Body of pancreas (tissue), 4 donors: ENCODE measurements at regions not wholly inside any gene's neighbourhood (a gene's known extent, or its start where the extent isn't known, plus 50 kb on each side); places are given as distances from the start of the nearest gene placed in this dataset.

Experiments
- ATAC-seq: fragments of 150-250 bp; one replicate; pipeline ENCODE4 v1.9.1; 2016
- DNase-seq, 4 donors: peaks; one replicate each; pipeline ENCODE4 v3.0.0-alpha.2; 2019
- H3K27ac ChIP-seq, 4 donors: fragments of 200-600 bp; sonication (generic); 1 replicate in 3 of 4; 2 replicates in 1 of 4; pipeline versions ENCODE4 v1.5.1 to v1.6.1; 2016 to 2019; ENCODE audit warnings: mild to moderate bottlenecking in 1 of 4, mixed read lengths in 1 of 4, moderate library complexity in 1 of 4
- H3K27me3 ChIP-seq, 2 donors: fragments of 200-600 bp; sonication (generic); one replicate each; pipeline ENCODE4 v1.6.0; 2016; ENCODE audit warnings: mild to moderate bottlenecking in 1 of 2
- H3K36me3 ChIP-seq, 2 donors: fragments of 200-600 bp; sonication (generic); replicated peaks in 1 of 2; 2 replicates each; pipeline ENCODE4 v1.5.1; 2016; ENCODE audit warnings: low read depth in 2 of 2; ENCODE audit not compliant: insufficient read depth in 1 of 2
- H3K4me1 ChIP-seq: fragments of 200-600 bp; sonication (generic); one replicate; pipeline ENCODE4 v1.6.0; 2016
- H3K4me3 ChIP-seq, 2 donors: fragments of 200-600 bp; sonication (generic); 1 replicate in 1 of 2; 2 replicates in 1 of 2; pipeline ENCODE4 v1.5.1; 2016 to 2019
- H3K9me3 ChIP-seq, 3 donors: fragments of 200-600 bp; sonication (generic); 1 replicate in 2 of 3; 2 replicates in 1 of 3; pipeline ENCODE4 v1.5.1; 2016
- CTCF ChIP-seq, 7 experiments: fragments of 450-650 bp in 4 of 7; fragments of 200-600 bp in 3 of 7; sonication (generic) in 3 of 7; IDR thresholded peaks; one replicate each; pipeline ENCODE4 v1.5.1; 2016 to 2019; ENCODE audit warnings: antibody characterized with exemption in 7 of 7
- POLR2A ChIP-seq, 3 donors: fragments of 450-650 bp; IDR thresholded peaks; one replicate each; pipeline ENCODE4 v1.6.1; 2016; ENCODE audit warnings: antibody characterized with exemption in 3 of 3, mild to moderate bottlenecking in 2 of 3
- WGBS, 2 donors: methylation state at CpG; one replicate each; pipeline ENCODE4 v1.1.5; 2017; 5-methylcytosine and 5-hydroxymethylcytosine counted together
- intact Hi-C: fragments of 100-400 bp; cut with DNase I; formaldehyde crosslinking; loops from one replicate; pipeline ENCODE4 v1.15.1; 2023

GRCh38 chr4:59374416-59374815 lies 1825.7 kb upstream of the ADGRL3 start:
- Histone ChIP-seq H3K27ac (no peak overlapping the region), H3K4me1 (no peaks in the 10 kb centered on the region), H3K27me3 (no peaks in the 10 kb centered on the region), H3K9me3 (peaks cover 0 to 10% (median 0%) of the 10 kb centered on the region in 3 donors), H3K36me3 (no peaks in the 10 kb centered on the region), H3K4me3 (no peak overlapping the region)
- intact Hi-C loops = no loop called here
- no peak for ATAC-seq
- DNase-seq = no peak
- 58 to 66% methylated on average over 3 of the region's 3 CpGs for WGBS, 2 donors
- TF ChIP-seq CTCF (IDR thresholded peaks at IDR 0.05) = no peak
- no peak for TF ChIP-seq POLR2A (IDR thresholded peaks at IDR 0.05)

GRCh38 chr4:59380841-59381366 lies 1819.2 kb upstream of the ADGRL3 start:
- H3K27ac ChIP-seq = no peak overlapping the region
- H3K4me3 ChIP-seq = no peak overlapping the region
- DNase-seq = no peak
- intact Hi-C loops = no loop called here
- no peaks in the 10 kb centered on the region for H3K36me3 ChIP-seq
- no peak for TF ChIP-seq POLR2A (IDR thresholded peaks at IDR 0.05)
- H3K4me1 ChIP-seq = no peaks in the 10 kb centered on the region
- no peaks in the 10 kb centered on the region for H3K27me3 ChIP-seq
- 88 to 90% methylated on average over 2 of the region's 2 CpGs for WGBS, 2 donors
- ATAC-seq = no peak
- peaks cover 0 to 10% (median 0%) of the 10 kb centered on the region in 3 donors for H3K9me3 ChIP-seq

- Histone ChIP-seq H3K4me3 (no peak overlapping the region), H3K4me1 (no peaks in the 10 kb centered on the region), H3K27me3 (no peaks in the 10 kb centered on the region), H3K36me3 (no peaks in the 10 kb centered on the region), H3K27ac (no peak overlapping the region), H3K9me3 (peaks cover 0 to 10% (median 0%) of the 10 kb centered on the region in 3 donors)
- DNase-seq = no peak
- 74 to 85% methylated on average over 2 of the region's 2 CpGs for WGBS, 2 donors
- ATAC-seq = no peak
- intact Hi-C loops = no loop called here
- TF ChIP-seq POLR2A (IDR thresholded peaks at IDR 0.05) (no peak), CTCF (IDR thresholded peaks at IDR 0.05) (no peak)
Measured at GRCh38 chr4:59381591-59381990, 1818.5 kb upstream of the ADGRL3 start.

GRCh38 chr4:59387759-59388758 lies 1812.1 kb upstream of the ADGRL3 start:
- Histone ChIP-seq H3K36me3 (no peaks in the 10 kb centered on the region), H3K4me1 (no peaks in the 10 kb centered on the region), H3K27me3 (no peaks in the 10 kb centered on the region), H3K4me3 (no peak overlapping the region), H3K27ac (no peak overlapping the region), H3K9me3 (no peaks in the 10 kb centered on the region)
- no peak for DNase-seq
- intact Hi-C loops = no loop called here
- 50 to 55% methylated on average over 7 of the region's 7 CpGs for WGBS, 2 donors
- no peak for ATAC-seq
- TF ChIP-seq POLR2A (IDR thresholded peaks at IDR 0.05) = no peak
- no peak for TF ChIP-seq CTCF (IDR thresholded peaks at IDR 0.05)

- ATAC-seq (no peak), DNase-seq (no peak)
- 69% methylated on average over 5 of the region's 5 CpGs; no CpG with 5 or more reads in 1 of the 2 donors for WGBS, 2 donors
- H3K4me1 ChIP-seq = no peaks in the 10 kb centered on the region
- TF ChIP-seq POLR2A (IDR thresholded peaks at IDR 0.05) (no peak), CTCF (IDR thresholded peaks at IDR 0.05) (no peak)
- no peak overlapping the region for H3K27ac ChIP-seq
- intact Hi-C loops = no loop called here
- H3K9me3 ChIP-seq = no peaks in the 10 kb centered on the region
- H3K36me3 ChIP-seq = no peaks in the 10 kb centered on the region
- no peaks in the 10 kb centered on the region for H3K27me3 ChIP-seq
- no peak overlapping the region for H3K4me3 ChIP-seq
Measured at GRCh38 chr4:59393780-59394179, 1806.3 kb upstream of the ADGRL3 start.
